ENCODE measurements at regions not wholly inside any gene's neighbourhood (a gene's known extent, or its start where the extent isn't known, plus 50 kb on each side); places are given as distances from the start of the nearest gene placed in this dataset.

- no peak overlapping the region for H3K4me2 ChIP-seq
- H4K20me1 ChIP-seq = no peaks in the 10 kb centered on the region
- H3K4me3 ChIP-seq = no peak overlapping the region
- no peaks in the 10 kb centered on the region for H3K4me1 ChIP-seq
- no peaks in the 10 kb centered on the region for H3K9me3 ChIP-seq
- H3K36me3 ChIP-seq = no peaks in the 10 kb centered on the region
- no peak overlapping the region for H3K27ac ChIP-seq
- no peak overlapping the region for H3K9ac ChIP-seq
- TF ChIP-seq Cebpa-rat (IDR thresholded peaks at IDR 0.05) = no peak
- no peaks in the 10 kb centered on the region for H3K27me3 ChIP-seq
These were observed 115.6 kb upstream of the TRPM3 start for GRCh38 chr9:71237051-71237450.

- H3K36me3 ChIP-seq = no peaks in the 10 kb centered on the region
- no peaks in the 10 kb centered on the region for H3K9me3 ChIP-seq
- H3K4me3 ChIP-seq = no peak overlapping the region
- H4K20me1 ChIP-seq = no peaks in the 10 kb centered on the region
- no peak overlapping the region for H3K9ac ChIP-seq
- no peaks in the 10 kb centered on the region for H3K27me3 ChIP-seq
- H3K4me1 ChIP-seq = no peaks in the 10 kb centered on the region
- no peak for TF ChIP-seq Cebpa-rat (IDR thresholded peaks at IDR 0.05)
- no peak overlapping the region for H3K27ac ChIP-seq
- H3K4me2 ChIP-seq = no peak overlapping the region
These were observed 112.2 kb upstream of the TRPM3 start for GRCh38 chr9:71233646-71234045.

GRCh38 chr9:71223953-71224538, 102.6 kb upstream of the TRPM3 start:
- no peaks in the 10 kb centered on the region for H3K4me1 ChIP-seq
- H3K27ac ChIP-seq = no peak overlapping the region
- no peak overlapping the region for H3K4me2 ChIP-seq
- no peak overlapping the region for H3K9ac ChIP-seq
- TF ChIP-seq Cebpa-rat (IDR thresholded peaks at IDR 0.05) = no peak
- no peaks in the 10 kb centered on the region for H3K9me3 ChIP-seq
- H3K36me3 ChIP-seq = no peaks in the 10 kb centered on the region
- no peak overlapping the region for H3K4me3 ChIP-seq
- no peaks in the 10 kb centered on the region for H3K27me3 ChIP-seq
- H4K20me1 ChIP-seq = no peaks in the 10 kb centered on the region

DNA sequence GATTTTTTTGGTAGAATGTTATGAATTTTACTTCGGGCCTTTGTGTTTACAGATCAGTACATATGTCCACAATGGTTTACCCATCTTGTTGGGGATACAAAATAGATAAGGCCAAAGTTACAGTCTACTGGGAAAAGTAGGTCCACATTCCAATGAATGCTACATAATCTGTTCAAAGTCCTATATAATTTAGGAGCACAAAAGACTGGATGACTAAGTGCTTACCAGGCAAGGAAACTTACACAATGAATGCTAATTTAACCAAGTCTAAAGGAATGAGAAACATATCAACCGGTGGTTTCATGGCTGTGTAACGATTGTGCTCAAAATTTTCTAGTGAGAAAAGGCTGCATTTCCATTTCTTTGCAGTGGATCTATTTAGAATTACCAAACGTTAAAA, 97.4 kb upstream of the TRPM3 start:
- Histone ChIP-seq H3K9ac (no peak overlapping the region), H3K4me1 (no peaks in the 10 kb centered on the region), H3K27ac (no peak overlapping the region), H3K27me3 (no peaks in the 10 kb centered on the region), H4K20me1 (no peaks in the 10 kb centered on the region), H3K9me3 (peaks cover 3% of the 10 kb centered on the region; the same call in 1 of the 2 replicates), H3K36me3 (no peaks in the 10 kb centered on the region), H3K4me2 (no peak overlapping the region), H3K4me3 (no peak overlapping the region)
- TF ChIP-seq Cebpa-rat (IDR thresholded peaks at IDR 0.05) = no peak

GRCh38 chr9:71213633-71214032, 92.2 kb upstream of the TRPM3 start:
- Histone ChIP-seq H3K27ac (no peak overlapping the region), H3K4me3 (no peak overlapping the region), H3K4me2 (no peak overlapping the region), H3K4me1 (no peaks in the 10 kb centered on the region), H4K20me1 (no peaks in the 10 kb centered on the region), H3K9ac (no peak overlapping the region), H3K36me3 (no peaks in the 10 kb centered on the region), H3K9me3 (peaks cover 12% of the 10 kb centered on the region; the same call in 1 of the 2 replicates), H3K27me3 (no peaks in the 10 kb centered on the region)
- no peak for TF ChIP-seq Cebpa-rat (IDR thresholded peaks at IDR 0.05)

DNA sequence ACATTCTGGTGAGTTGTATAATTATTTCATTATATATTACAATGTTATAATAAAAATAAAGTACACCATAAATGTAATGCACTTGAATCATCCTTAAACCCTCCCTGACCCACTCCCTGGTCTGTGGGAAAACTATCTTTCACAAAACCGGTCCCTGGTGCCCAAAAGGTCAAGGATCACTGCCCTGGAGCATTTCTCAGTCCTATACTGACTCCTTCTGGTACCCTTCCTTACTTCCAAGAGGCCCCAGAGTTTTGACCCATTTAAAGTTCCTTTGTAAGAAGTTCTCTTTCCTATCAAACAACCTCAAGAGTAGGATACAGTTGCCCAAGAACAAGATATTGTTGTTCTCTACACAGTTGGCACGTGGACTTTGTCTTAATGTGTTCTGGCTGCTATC, 88.9 kb upstream of the TRPM3 start:
- no peaks in the 10 kb centered on the region for H3K4me1 ChIP-seq
- no peak overlapping the region for H3K4me3 ChIP-seq
- no peak for TF ChIP-seq Cebpa-rat (IDR thresholded peaks at IDR 0.05)

GRCh38 chr9:71209890-71210289, 88.5 kb upstream of the TRPM3 start:
- Histone ChIP-seq H3K4me1 (no peaks in the 10 kb centered on the region), H3K4me2 (no peak overlapping the region), H4K20me1 (no peaks in the 10 kb centered on the region), H3K36me3 (no peaks in the 10 kb centered on the region), H3K9me3 (peaks cover 12% of the 10 kb centered on the region; the same call in 1 of the 2 replicates), H3K27me3 (no peaks in the 10 kb centered on the region), H3K27ac (no peak overlapping the region), H3K9ac (no peak overlapping the region), H3K4me3 (no peak overlapping the region)
- TF ChIP-seq Cebpa-rat (IDR thresholded peaks at IDR 0.05) = no peak

More for the DNA sequence above, 88.9 kb upstream of the TRPM3 start:
- Histone ChIP-seq H3K9me3 (peaks cover 12% of the 10 kb centered on the region; the same call in 1 of the 2 replicates), H3K4me2 (no peak overlapping the region), H3K9ac (no peak overlapping the region), H3K36me3 (no peaks in the 10 kb centered on the region), H4K20me1 (no peaks in the 10 kb centered on the region), H3K27me3 (no peaks in the 10 kb centered on the region), H3K27ac (no peak overlapping the region)

DNA sequence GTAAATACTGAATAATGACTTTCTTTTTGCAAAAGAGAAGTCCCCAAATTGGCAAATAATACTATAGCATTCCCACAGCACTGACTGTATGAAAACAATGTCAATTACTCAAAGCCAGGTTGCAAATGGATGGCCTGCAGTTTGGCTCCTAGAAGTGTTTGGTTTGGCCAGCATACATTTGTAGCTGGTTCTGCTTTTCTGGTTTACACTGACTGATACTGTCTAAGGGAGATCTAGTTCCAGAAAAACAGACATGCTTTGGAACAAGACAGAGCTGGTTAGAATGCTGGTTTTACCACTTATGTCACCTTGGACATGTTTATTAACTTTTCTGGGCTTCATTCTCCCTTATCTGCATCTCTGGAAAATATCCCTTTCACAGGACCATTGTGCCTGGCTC, 81.5 kb upstream of the TRPM3 start:
- Histone ChIP-seq H3K27ac (no peak overlapping the region), H3K4me3 (no peak overlapping the region), H4K20me1 (no peaks in the 10 kb centered on the region), H3K27me3 (no peaks in the 10 kb centered on the region), H3K9me3 (no peaks in the 10 kb centered on the region), H3K9ac (no peak overlapping the region), H3K4me2 (no peak overlapping the region), H3K4me1 (no peaks in the 10 kb centered on the region), H3K36me3 (no peaks in the 10 kb centered on the region)
- no peak for TF ChIP-seq Cebpa-rat (IDR thresholded peaks at IDR 0.05)

- Histone ChIP-seq H3K4me3 (no peak overlapping the region), H3K27ac (no peak overlapping the region), H3K27me3 (no peaks in the 10 kb centered on the region), H3K4me2 (no peak overlapping the region), H3K9me3 (no peaks in the 10 kb centered on the region), H3K9ac (no peak overlapping the region), H4K20me1 (no peaks in the 10 kb centered on the region), H3K4me1 (no peaks in the 10 kb centered on the region), H3K36me3 (no peaks in the 10 kb centered on the region)
- TF ChIP-seq Cebpa-rat (IDR thresholded peaks at IDR 0.05) = no peak
These were observed 70.3 kb upstream of the TRPM3 start for GRCh38 chr9:71191708-71192107.

DNA sequence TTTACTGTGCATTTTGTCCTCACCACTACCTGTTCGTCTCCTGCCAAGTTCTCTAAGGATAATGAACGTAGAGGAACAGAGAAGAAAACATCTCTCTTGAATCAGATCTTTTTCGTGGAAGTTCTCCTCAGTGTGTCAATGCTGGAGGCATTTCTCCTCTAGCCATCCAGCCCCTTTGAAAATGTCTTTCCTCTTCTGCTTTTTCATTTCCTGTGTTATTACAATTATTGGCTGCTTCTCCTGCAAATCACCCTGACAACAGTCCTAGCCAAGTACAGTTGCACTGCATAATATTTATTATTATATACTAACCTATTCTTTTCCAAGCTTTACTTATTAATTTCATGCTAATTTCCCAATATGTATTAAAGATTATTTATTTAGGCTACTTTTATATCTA, 61.8 kb upstream of the TRPM3 start:
- H3K9ac ChIP-seq = no peak overlapping the region
- no peak for TF ChIP-seq Cebpa-rat (IDR thresholded peaks at IDR 0.05)
- no peaks in the 10 kb centered on the region for H3K36me3 ChIP-seq
- H4K20me1 ChIP-seq = no peaks in the 10 kb centered on the region
- no peaks in the 10 kb centered on the region for H3K4me1 ChIP-seq
- H3K9me3 ChIP-seq = no peaks in the 10 kb centered on the region
- H3K4me3 ChIP-seq = no peak overlapping the region
- no peak overlapping the region for H3K27ac ChIP-seq
- no peaks in the 10 kb centered on the region for H3K27me3 ChIP-seq
- H3K4me2 ChIP-seq = no peak overlapping the region

DNA sequence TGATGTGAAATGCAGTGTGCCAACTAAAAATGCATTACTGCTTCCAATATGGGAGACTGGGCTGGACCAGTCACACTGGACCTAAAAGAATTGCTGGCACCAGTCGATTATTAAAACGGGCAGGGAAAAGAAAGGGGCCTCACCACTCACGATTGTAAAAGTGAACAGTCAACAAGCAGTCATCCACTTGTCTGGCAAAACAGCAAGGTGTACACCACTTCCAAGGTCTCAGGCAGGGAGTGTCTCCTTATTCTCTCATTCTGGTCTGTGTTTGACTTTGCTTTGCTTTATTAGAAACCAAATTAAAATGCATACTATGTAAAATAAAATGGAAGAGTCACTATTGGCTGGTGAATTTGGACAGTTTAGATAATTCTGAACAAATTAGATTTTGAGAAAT, 57.8 kb upstream of the TRPM3 start:
- Histone ChIP-seq H3K27ac (no peak overlapping the region), H3K4me1 (no peaks in the 10 kb centered on the region), H3K9me3 (no peaks in the 10 kb centered on the region), H3K4me2 (no peak overlapping the region), H3K27me3 (no peaks in the 10 kb centered on the region), H3K36me3 (no peaks in the 10 kb centered on the region), H3K9ac (no peak overlapping the region), H4K20me1 (no peaks in the 10 kb centered on the region), H3K4me3 (no peak overlapping the region)
- TF ChIP-seq Cebpa-rat (IDR thresholded peaks at IDR 0.05) = no peak
